Body of pancreas (tissue), 4 donors: ENCODE measurements at regions not wholly inside any gene's neighbourhood (a gene's known extent, or its start where the extent isn't known, plus 50 kb on each side); places are given as distances from the start of the nearest gene placed in this dataset.
"Not testable (repeated sequence)": the region's sequence is repeated elsewhere in the genome, so short reads cannot be mapped to it uniquely, and the experiment has no call there.

ENCODE experiments used
- ATAC-seq: fragments of 150-250 bp; one replicate; pipeline ENCODE4 v1.9.1; 2016
- DNase-seq, 4 donors: peaks; one replicate each; pipeline ENCODE4 v3.0.0-alpha.2; 2019
- H3K27ac ChIP-seq, 4 donors: fragments of 200-600 bp; sonication (generic); 1 replicate in 3 of 4; 2 replicates in 1 of 4; pipeline versions ENCODE4 v1.5.1 to v1.6.1; 2016 to 2019; ENCODE audit warnings: mild to moderate bottlenecking in 1 of 4, mixed read lengths in 1 of 4, moderate library complexity in 1 of 4
- H3K27me3 ChIP-seq, 2 donors: fragments of 200-600 bp; sonication (generic); one replicate each; pipeline ENCODE4 v1.6.0; 2016; ENCODE audit warnings: mild to moderate bottlenecking in 1 of 2
- H3K36me3 ChIP-seq, 2 donors: fragments of 200-600 bp; sonication (generic); replicated peaks in 1 of 2; 2 replicates each; pipeline ENCODE4 v1.5.1; 2016; ENCODE audit warnings: low read depth in 2 of 2; ENCODE audit not compliant: insufficient read depth in 1 of 2
- H3K4me1 ChIP-seq: fragments of 200-600 bp; sonication (generic); one replicate; pipeline ENCODE4 v1.6.0; 2016
- H3K4me3 ChIP-seq, 2 donors: fragments of 200-600 bp; sonication (generic); 1 replicate in 1 of 2; 2 replicates in 1 of 2; pipeline ENCODE4 v1.5.1; 2016 to 2019
- H3K9me3 ChIP-seq, 3 donors: fragments of 200-600 bp; sonication (generic); 1 replicate in 2 of 3; 2 replicates in 1 of 3; pipeline ENCODE4 v1.5.1; 2016
- POLR2A ChIP-seq, 3 donors: fragments of 450-650 bp; IDR thresholded peaks; one replicate each; pipeline ENCODE4 v1.6.1; 2016; ENCODE audit warnings: antibody characterized with exemption in 3 of 3, mild to moderate bottlenecking in 2 of 3
- WGBS, 2 donors: methylation state at CpG; one replicate each; pipeline ENCODE4 v1.1.5; 2017; 5-methylcytosine and 5-hydroxymethylcytosine counted together
- intact Hi-C: fragments of 100-400 bp; cut with DNase I; formaldehyde crosslinking; loops from one replicate; pipeline ENCODE4 v1.15.1; 2023
- TF ChIP-seq, protein P1 (sequence below), 7 experiments: fragments of 450-650 bp in 4 of 7; fragments of 200-600 bp in 3 of 7; sonication (generic) in 3 of 7; IDR thresholded peaks; one replicate each; pipeline ENCODE4 v1.5.1; 2016 to 2019; ENCODE audit warnings: antibody characterized with exemption in 7 of 7

DNA sequence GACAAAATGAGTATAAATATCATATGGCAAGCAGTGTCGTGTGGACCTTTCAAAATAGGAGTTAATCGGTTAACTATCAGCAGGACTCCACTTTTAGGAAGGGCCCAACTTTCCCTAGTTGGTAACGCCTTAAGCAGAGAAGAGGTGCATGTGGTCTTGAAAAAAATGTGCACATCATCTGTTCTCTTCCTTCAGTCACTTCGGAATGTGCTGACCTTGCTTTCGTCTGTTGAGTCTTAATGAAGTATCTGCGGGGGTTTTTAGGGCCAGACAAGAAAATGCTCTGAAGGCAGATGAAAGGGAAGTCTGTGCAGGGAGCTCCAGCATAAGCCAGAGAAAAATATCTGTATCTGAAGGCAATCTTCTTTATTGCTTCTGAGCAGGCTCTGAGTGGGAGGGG is 185.2 kb downstream of the AEBP2 start:
- ATAC-seq (no peak), DNase-seq (no peak)
- TF ChIP-seq, protein P1, sequence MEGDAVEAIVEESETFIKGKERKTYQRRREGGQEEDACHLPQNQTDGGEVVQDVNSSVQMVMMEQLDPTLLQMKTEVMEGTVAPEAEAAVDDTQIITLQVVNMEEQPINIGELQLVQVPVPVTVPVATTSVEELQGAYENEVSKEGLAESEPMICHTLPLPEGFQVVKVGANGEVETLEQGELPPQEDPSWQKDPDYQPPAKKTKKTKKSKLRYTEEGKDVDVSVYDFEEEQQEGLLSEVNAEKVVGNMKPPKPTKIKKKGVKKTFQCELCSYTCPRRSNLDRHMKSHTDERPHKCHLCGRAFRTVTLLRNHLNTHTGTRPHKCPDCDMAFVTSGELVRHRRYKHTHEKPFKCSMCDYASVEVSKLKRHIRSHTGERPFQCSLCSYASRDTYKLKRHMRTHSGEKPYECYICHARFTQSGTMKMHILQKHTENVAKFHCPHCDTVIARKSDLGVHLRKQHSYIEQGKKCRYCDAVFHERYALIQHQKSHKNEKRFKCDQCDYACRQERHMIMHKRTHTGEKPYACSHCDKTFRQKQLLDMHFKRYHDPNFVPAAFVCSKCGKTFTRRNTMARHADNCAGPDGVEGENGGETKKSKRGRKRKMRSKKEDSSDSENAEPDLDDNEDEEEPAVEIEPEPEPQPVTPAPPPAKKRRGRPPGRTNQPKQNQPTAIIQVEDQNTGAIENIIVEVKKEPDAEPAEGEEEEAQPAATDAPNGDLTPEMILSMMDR (IDR thresholded peaks at IDR 0.05): no peak
- TF ChIP-seq POLR2A (IDR thresholded peaks at IDR 0.05): no peak
- intact Hi-C loops: no loop called here
- Histone ChIP-seq H3K9me3 (no peaks in the 10 kb centered on the region), H3K36me3 (no peaks in the 10 kb centered on the region), H3K27me3 (no peaks in the 10 kb centered on the region), H3K4me3 (no peak overlapping the region), H3K27ac (no peak overlapping the region), H3K4me1 (no peaks in the 10 kb centered on the region)
- 64 to 90% methylated on average over 6 of the region's 6 CpGs for WGBS, 2 donors

DNA sequence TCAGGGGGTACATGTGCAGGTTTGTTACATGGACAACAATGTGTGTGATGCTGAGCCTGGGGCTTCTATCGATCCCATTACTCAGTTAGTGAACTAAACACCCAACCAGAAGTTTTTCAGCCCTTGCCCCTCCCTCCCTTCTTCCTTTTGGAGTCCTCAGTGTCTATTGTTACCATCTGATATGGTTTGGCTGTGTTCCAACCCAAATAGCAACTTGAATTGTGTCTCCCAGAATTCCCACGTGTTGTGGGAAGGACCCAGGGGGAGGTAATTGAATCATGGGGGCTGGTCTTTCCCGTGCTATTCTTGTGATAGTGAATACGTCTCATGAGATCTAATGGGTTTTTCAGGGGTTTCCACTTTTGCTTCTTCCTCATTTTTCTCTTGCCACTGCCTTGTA is 186.3 kb downstream of the AEBP2 start:
- H3K4me1 ChIP-seq, intact Hi-C loops, H3K27ac ChIP-seq, H3K4me3 ChIP-seq, H3K9me3 ChIP-seq, DNase-seq, ATAC-seq, H3K36me3 ChIP-seq, H3K27me3 ChIP-seq: not testable (repeated sequence)
- 67 to 71% methylated on average over 4 of the region's 4 CpGs for WGBS, 2 donors

DNA sequence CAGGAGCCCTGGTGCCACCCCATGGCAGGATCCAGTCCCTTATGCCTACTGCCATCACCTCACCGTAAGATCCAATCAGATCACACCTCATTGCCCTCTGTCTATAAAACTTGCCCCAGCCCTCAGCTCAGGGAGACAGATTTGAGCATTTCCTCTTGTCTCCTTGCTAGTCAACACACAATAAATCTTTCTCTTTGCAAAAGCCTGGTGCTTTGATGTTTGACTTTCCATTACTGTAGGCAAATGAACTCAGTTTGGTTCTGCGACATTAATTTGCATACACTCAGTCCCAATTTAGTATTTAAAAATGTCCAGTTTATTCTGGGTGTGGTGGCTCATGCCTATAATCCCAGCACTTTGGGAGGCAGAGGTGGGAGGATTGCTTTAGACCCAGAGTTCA is 188.4 kb downstream of the AEBP2 start:
- Histone ChIP-seq H3K9me3 (no peaks in the 10 kb centered on the region), H3K27ac (no peak overlapping the region), H3K4me1 (no peaks in the 10 kb centered on the region), H3K4me3 (no peak overlapping the region), H3K36me3 (no peaks in the 10 kb centered on the region), H3K27me3 (no peaks in the 10 kb centered on the region)
- DNase-seq (no peak), ATAC-seq (no peak)
- intact Hi-C loops: no loop called here
- TF ChIP-seq, protein P1 (IDR thresholded peaks at IDR 0.05): no peak
- TF ChIP-seq POLR2A (IDR thresholded peaks at IDR 0.05): no peak
- 67 to 85% methylated on average over 2 of the region's 2 CpGs for WGBS, 2 donors

DNA sequence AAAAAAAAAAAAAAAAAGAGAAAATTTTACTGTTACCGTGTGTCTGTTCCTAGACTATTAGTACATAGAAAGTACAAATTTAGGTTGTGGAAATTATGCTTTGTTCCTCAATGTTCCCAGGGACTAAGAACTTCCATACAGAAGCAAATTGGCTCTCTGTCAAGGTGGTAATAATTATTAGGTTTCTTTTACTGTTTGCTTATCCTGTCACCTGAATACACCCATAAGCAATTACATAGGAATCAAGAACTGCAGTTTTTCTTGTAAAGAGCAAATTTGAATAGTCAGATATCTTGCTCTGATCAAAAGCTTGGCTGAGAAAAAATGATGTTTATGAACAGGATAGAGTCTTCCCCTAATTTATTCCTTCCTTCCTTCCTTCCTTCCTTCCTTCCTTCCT is 191.2 kb downstream of the AEBP2 start:
- TF ChIP-seq, protein P1 (IDR thresholded peaks at IDR 0.05): no peak
- no peak for TF ChIP-seq POLR2A (IDR thresholded peaks at IDR 0.05)
- WGBS, 2 donors: 82% methylated on average over 1 of the region's 1 CpG
- DNase-seq (no peak), ATAC-seq (no peak)
- Histone ChIP-seq H3K27me3 (no peaks in the 10 kb centered on the region), H3K27ac (no peak overlapping the region), H3K36me3 (no peaks in the 10 kb centered on the region), H3K9me3 (no peaks in the 10 kb centered on the region), H3K4me1 (no peaks in the 10 kb centered on the region), H3K4me3 (no peak overlapping the region)
- intact Hi-C loops: no loop called here

DNA sequence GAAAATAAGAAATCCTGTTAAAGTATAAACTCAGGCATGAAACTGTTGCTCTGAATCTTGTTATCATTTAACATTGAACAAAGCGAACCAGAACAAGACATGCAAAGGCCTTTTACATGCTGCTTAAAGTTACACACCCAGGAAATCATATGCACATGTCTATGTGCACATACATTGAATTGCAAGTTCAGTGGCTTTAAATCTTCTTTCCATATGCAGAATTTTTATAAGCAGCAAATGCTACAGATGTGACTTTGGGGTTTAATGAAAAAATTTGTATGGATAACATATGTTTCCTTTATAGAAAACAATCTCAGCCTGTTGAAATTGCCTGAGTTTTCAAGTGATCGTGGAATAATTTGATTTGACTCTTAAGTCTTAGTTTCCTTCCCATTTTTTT is 193.9 kb downstream of the AEBP2 start:
- Histone ChIP-seq H3K4me3 (no peak overlapping the region), H3K27ac (no peak overlapping the region), H3K36me3 (no peaks in the 10 kb centered on the region), H3K9me3 (no peaks in the 10 kb centered on the region), H3K27me3 (no peaks in the 10 kb centered on the region), H3K4me1 (no peaks in the 10 kb centered on the region)
- TF ChIP-seq, protein P1 (IDR thresholded peaks at IDR 0.05): no peak
- TF ChIP-seq POLR2A (IDR thresholded peaks at IDR 0.05): no peak
- ATAC-seq (no peak), DNase-seq (no peak)
- 50 to 70% methylated on average over 2 of the region's 2 CpGs for WGBS, 2 donors
- intact Hi-C loops: no loop called here
